Type B pancreatic cell (in vitro differentiated cells): ENCODE measurements at regions not wholly inside any gene's neighbourhood (a gene's known extent, or its start where the extent isn't known, plus 50 kb on each side); places are given as distances from the start of the nearest gene placed in this dataset.

ENCODE experiments used
- DNase-seq: peaks from one replicate; pipeline ENCODE4 v3.0.0; 2021; ENCODE audit warnings: mixed read lengths; ENCODE audit not compliant: unreplicated experiment; ENCODE audit errors: extremely low spot score
- H3K27ac Mint-ChIP-seq: 2 replicates; pipeline ENCODE4 v1.8.0; 2021; ENCODE audit warnings: mild to moderate bottlenecking, mixed read lengths
- H3K27me3 Mint-ChIP-seq: 2 replicates; pipeline ENCODE4 v1.8.0; 2021; ENCODE audit warnings: mixed read lengths
- H3K36me3 Mint-ChIP-seq: 2 replicates; pipeline ENCODE4 v1.8.0; 2021; ENCODE audit warnings: mixed read lengths
- H3K4me1 Mint-ChIP-seq: one replicate; pipeline ENCODE4 v1.8.0; 2021; ENCODE audit warnings: mixed read lengths; ENCODE audit not compliant: unreplicated experiment
- H3K4me3 Mint-ChIP-seq: 2 replicates; pipeline ENCODE4 v1.8.0; 2021; ENCODE audit warnings: mild to moderate bottlenecking, mixed read lengths
- H3K9me3 Mint-ChIP-seq: 2 replicates; pipeline ENCODE4 v1.8.0; 2021; ENCODE audit warnings: mixed read lengths
- TF ChIP-seq, protein P1 (sequence below): fragments of 200-600 bp; sonication (generic); conservative IDR thresholded peaks from 2 replicates; pipeline ENCODE4 v1.5.0; 2021; ENCODE audit warnings: antibody characterized with exemption, mild to moderate bottlenecking

- Mint-ChIP-seq H3K36me3 (no peaks in the 10 kb centered on the region), H3K27me3 (peaks cover 16% of the 10 kb centered on the region)
- TF ChIP-seq, protein P1, sequence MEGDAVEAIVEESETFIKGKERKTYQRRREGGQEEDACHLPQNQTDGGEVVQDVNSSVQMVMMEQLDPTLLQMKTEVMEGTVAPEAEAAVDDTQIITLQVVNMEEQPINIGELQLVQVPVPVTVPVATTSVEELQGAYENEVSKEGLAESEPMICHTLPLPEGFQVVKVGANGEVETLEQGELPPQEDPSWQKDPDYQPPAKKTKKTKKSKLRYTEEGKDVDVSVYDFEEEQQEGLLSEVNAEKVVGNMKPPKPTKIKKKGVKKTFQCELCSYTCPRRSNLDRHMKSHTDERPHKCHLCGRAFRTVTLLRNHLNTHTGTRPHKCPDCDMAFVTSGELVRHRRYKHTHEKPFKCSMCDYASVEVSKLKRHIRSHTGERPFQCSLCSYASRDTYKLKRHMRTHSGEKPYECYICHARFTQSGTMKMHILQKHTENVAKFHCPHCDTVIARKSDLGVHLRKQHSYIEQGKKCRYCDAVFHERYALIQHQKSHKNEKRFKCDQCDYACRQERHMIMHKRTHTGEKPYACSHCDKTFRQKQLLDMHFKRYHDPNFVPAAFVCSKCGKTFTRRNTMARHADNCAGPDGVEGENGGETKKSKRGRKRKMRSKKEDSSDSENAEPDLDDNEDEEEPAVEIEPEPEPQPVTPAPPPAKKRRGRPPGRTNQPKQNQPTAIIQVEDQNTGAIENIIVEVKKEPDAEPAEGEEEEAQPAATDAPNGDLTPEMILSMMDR, result no peak
These were observed 68.4 kb upstream of the PRPS1L1 start for GRCh38 chr7:18096087-18096486.

DNA sequence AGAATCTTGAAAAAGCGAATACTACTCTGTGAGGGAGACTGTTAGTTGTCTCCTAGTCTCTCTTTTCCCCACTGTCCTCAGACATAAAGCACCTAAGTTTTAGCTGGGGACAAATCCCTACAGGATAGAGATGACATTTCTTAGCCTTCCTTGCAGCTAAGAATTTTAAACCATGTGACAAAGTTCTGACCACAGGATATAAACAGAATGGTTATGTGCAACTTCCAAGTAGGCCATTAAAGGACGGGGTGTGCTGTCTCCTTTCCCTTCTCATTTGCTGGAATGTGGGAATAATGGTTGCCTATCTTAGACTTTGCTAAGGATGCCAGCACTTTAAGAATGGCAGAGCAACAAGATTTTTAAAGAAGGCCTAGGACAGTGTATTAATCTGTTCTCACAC lies 74.9 kb upstream of the PRPS1L1 start:
- H3K27me3 Mint-ChIP-seq, result peaks cover 4% of the 10 kb centered on the region
- TF ChIP-seq, protein P1, result no peak
- DNase-seq, result no peak
- H3K27ac Mint-ChIP-seq, result no peak overlapping the region
- H3K4me1 Mint-ChIP-seq, result no peaks in the 10 kb centered on the region
- no peaks in the 10 kb centered on the region for H3K36me3 Mint-ChIP-seq
- H3K4me3 Mint-ChIP-seq, result no peak overlapping the region
- H3K9me3 Mint-ChIP-seq, result no peaks in the 10 kb centered on the region

More at GRCh38 chr7:18096087-18096486, 68.4 kb upstream of the PRPS1L1 start:
- Mint-ChIP-seq H3K4me1 (no peaks in the 10 kb centered on the region), H3K27ac (no peak overlapping the region), H3K9me3 (no peaks in the 10 kb centered on the region), H3K4me3 (no peak overlapping the region)
- DNase-seq, result no peak

- no peak for DNase-seq
- Mint-ChIP-seq H3K4me3 (no peak overlapping the region), H3K27me3 (peaks cover 1% of the 10 kb centered on the region), H3K4me1 (no peaks in the 10 kb centered on the region), H3K27ac (no peak overlapping the region), H3K36me3 (no peaks in the 10 kb centered on the region), H3K9me3 (no peaks in the 10 kb centered on the region)
- TF ChIP-seq, protein P1, result no peak
These were observed 76.0 kb upstream of the PRPS1L1 start for GRCh38 chr7:18103436-18104218.

DNA sequence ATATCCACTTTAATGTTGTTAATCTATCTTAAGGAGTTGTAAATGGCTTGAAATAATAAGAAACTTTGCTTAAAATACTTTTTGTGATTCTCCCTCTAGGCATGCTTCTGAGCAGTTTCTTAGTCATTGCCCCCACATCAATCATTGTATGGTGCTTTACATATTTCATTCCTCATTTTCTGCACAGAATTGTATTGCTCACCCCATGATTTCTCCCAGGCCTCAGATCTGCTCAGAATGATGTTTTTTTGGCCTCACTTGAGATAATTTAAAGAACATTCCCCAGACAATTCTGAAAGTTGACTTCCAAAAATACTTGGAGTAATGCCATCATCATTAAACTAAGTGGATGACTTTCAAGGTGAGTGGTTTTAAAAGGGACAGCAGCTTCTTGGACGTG lies 82.1 kb upstream of the PRPS1L1 start:
- TF ChIP-seq, protein P1, result no peak
- Mint-ChIP-seq H3K36me3 (no peaks in the 10 kb centered on the region), H3K4me3 (no peak overlapping the region), H3K27ac (no peak overlapping the region), H3K4me1 (no peaks in the 10 kb centered on the region), H3K27me3 (peaks cover 13% of the 10 kb centered on the region), H3K9me3 (no peaks in the 10 kb centered on the region)
- no peak for DNase-seq

DNA sequence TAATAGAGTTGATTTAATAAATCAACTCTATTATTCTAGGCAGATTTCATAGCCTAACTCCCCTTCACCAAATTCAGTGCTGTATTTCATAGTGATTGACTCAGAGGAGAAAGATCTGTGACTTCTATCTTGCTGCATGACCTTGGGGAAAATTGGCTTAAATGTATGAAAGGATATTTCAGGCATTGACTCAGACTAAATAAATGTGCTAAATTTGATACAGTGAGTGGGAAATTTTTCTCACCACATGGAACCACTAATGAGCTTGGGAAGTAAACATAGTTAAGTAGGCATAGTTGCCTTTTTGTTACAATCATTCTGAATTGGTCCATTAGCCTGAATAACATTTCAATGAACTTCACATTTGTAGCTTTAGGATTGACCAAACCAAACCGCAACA lies 89.0 kb upstream of the PRPS1L1 start:
- no peaks in the 10 kb centered on the region for H3K4me1 Mint-ChIP-seq
- H3K9me3 Mint-ChIP-seq, result no peaks in the 10 kb centered on the region
- no peak overlapping the region for H3K27ac Mint-ChIP-seq
- DNase-seq, result no peak
- TF ChIP-seq, protein P1, result no peak
- no peak overlapping the region for H3K4me3 Mint-ChIP-seq
- H3K27me3 Mint-ChIP-seq, result peaks cover 9% of the 10 kb centered on the region
- H3K36me3 Mint-ChIP-seq, result no peaks in the 10 kb centered on the region
